Endothelial cell of umbilical vein (primary cell): ENCODE measurements at regions not wholly inside any gene's neighbourhood (a gene's known extent, or its start where the extent isn't known, plus 50 kb on each side); places are given as distances from the start of the nearest gene placed in this dataset.

Experiments used
- BruUV-seq: library from RNA; stranded (reverse); fragments of 400-500 nt; replicated peaks from 2 replicates; lab custom pipeline; 2021; lab: Mats Ljungman, UMichigan
- CTCF ChIA-PET: fragments of 300-600, 350-600 bp; sonication (Branson Sonifier 250); formaldehyde crosslinking; loops from one replicate; lab custom pipeline; 2021; ENCODE audit warnings: antibody characterized with exemption, inconsistent platforms; lab: Charles Lee
- POLR2A ChIA-PET: fragments of 300-600, 350-600 bp; sonication (Branson Sonifier 250); formaldehyde crosslinking; loops from one replicate; lab custom pipeline; 2021; ENCODE audit warnings: antibody characterized with exemption, inconsistent platforms; lab: Charles Lee
- DNase-seq: peaks from one replicate; pipeline ENCODE4 v3.0.0-alpha.2; 2011; ENCODE audit warnings: low read depth, low spot score
- FAIRE-seq: peaks from 2 replicates; lab custom pipeline; 2011; peaks lifted over from hg19 to GRCh38; lab: Jason Lieb, UNC
- H2AFZ ChIP-seq: 2 replicates; pipeline ENCODE4 v1.6.0; 2012; ENCODE audit warnings: low read depth, low read length, control low read depth, inconsistent platforms
- H3K27ac ChIP-seq: 2 replicates; pipeline ENCODE4 v1.5.1; 2011; ENCODE audit warnings: low read depth, mild to moderate bottlenecking, control low read depth, low read length, moderate library complexity; ENCODE audit not compliant: insufficient read depth
- H3K27me3 ChIP-seq, 2 experiments: 2 replicates each; pipeline versions ENCODE4 v1.6.0 to v1.6.1; 2011; ENCODE audit warnings: low read length in 2 of 2, mixed read lengths in 1 of 2; ENCODE audit not compliant: control insufficient read depth in 2 of 2, insufficient read depth in 2 of 2
- H3K36me3 ChIP-seq, 2 experiments: 2 replicates in 1 of 2; 3 replicates in 1 of 2; pipeline ENCODE4 v1.5.1; 2011; ENCODE audit warnings: low read length in 2 of 2, mild to moderate bottlenecking in 1 of 2, moderate library complexity in 1 of 2; ENCODE audit not compliant: control insufficient read depth in 2 of 2, insufficient read depth in 2 of 2; ENCODE audit errors: extremely low read depth in 1 of 2
- H3K4me1 ChIP-seq: 3 replicates; pipeline ENCODE4 v1.5.1; 2011; ENCODE audit warnings: mild to moderate bottlenecking, low read length; ENCODE audit not compliant: control insufficient read depth, insufficient read depth; ENCODE audit errors: extremely low read depth
- H3K4me2 ChIP-seq: 2 replicates; pipeline ENCODE4 v1.6.1; 2011; ENCODE audit warnings: low read length, control low read depth, mixed read lengths; ENCODE audit not compliant: insufficient read depth
- H3K4me3 ChIP-seq, 3 experiments: fragments of 200-600 bp in 1 of 3; sonication (generic), shearing (Covaris generic) in 1 of 3; replicated peaks in 1 of 3; 2 replicates each; pipeline ENCODE4 v1.5.1; 2011 to 2016; ENCODE audit warnings: control low read depth in 3 of 3, low read length in 3 of 3, mild to moderate bottlenecking in 2 of 3, inconsistent platforms in 1 of 3, low read depth in 1 of 3, moderate library complexity in 1 of 3; ENCODE audit not compliant: insufficient read depth in 1 of 3
- H3K79me2 ChIP-seq: 2 replicates; pipeline ENCODE4 v1.6.0; 2012; ENCODE audit warnings: low read length, inconsistent platforms; ENCODE audit not compliant: control insufficient read depth, insufficient read depth
- H3K9ac ChIP-seq: replicated peaks from 2 replicates; pipeline ENCODE3; 2011; ENCODE audit warnings: low read length, control low read depth; ENCODE audit not compliant: insufficient read depth; ENCODE audit errors: extremely low read depth
- H3K9me1 ChIP-seq: replicated peaks from 3 replicates; pipeline ENCODE4 v1.6.0; 2011; ENCODE audit warnings: mild to moderate bottlenecking, low read length; ENCODE audit not compliant: control insufficient read depth, insufficient read depth; ENCODE audit errors: extremely low read depth
- H3K9me3 ChIP-seq: replicated peaks from 2 replicates; pipeline ENCODE4 v1.5.1; 2012; ENCODE audit warnings: low read length, inconsistent platforms; ENCODE audit not compliant: control insufficient read depth, insufficient read depth
- H4K20me1 ChIP-seq: replicated peaks from 2 replicates; pipeline ENCODE3; 2011; ENCODE audit warnings: mild to moderate bottlenecking, low read length; ENCODE audit not compliant: control insufficient read depth, insufficient read depth; ENCODE audit errors: extremely low read depth
- EZH2 ChIP-seq: IDR thresholded peaks from 2 replicates; pipeline ENCODE4 v1.6.1; 2012; ENCODE audit warnings: borderline replicate concordance, low read depth, mild to moderate bottlenecking, moderate library complexity, low read length, inconsistent platforms; ENCODE audit not compliant: severe bottlenecking
- FOS ChIP-seq: IDR thresholded peaks from 2 replicates; pipeline ENCODE4 v1.6.1; 2011; ENCODE audit warnings: mild to moderate bottlenecking, low read length, moderate library complexity, borderline replicate concordance; ENCODE audit not compliant: insufficient read depth
- GATA2 ChIP-seq: IDR thresholded peaks from 2 replicates; pipeline ENCODE4 v1.7.0; 2011; ENCODE audit warnings: low read depth, mild to moderate bottlenecking, moderate library complexity, mixed read lengths, low read length; ENCODE audit not compliant: insufficient read length, insufficient read depth
- JUN ChIP-seq: IDR thresholded peaks from 2 replicates; pipeline ENCODE4 v1.6.1; 2011; ENCODE audit warnings: borderline replicate concordance, low read depth; ENCODE audit not compliant: insufficient read length, insufficient read depth
- MYC ChIP-seq: IDR thresholded peaks from one replicate; pipeline ENCODE4 v1.6.1; 2011; ENCODE audit warnings: mild to moderate bottlenecking, low read depth, low read length
- POLR2A ChIP-seq: IDR thresholded peaks from 2 replicates; pipeline ENCODE4 v1.6.1; 2012; ENCODE audit warnings: low read depth, mild to moderate bottlenecking, control low read depth, low read length
- POLR2AphosphoS5 ChIP-seq: IDR thresholded peaks from 2 replicates; pipeline ENCODE4 v1.6.1; 2012; ENCODE audit warnings: low read depth, mild to moderate bottlenecking, control low read depth, low read length, moderate library complexity; ENCODE audit not compliant: insufficient read depth
- dilution Hi-C: fragments of 300-500 bp; cut with MboI; formaldehyde crosslinking; loops from one replicate; pipeline ENCODE4 v1.15.0; 2019; ENCODE audit warnings: low sequenced_read_pairs; ENCODE audit not compliant: extremely low pct_ligation_motif_present
- intact Hi-C: fragments of 100-400 bp; cut with micrococcal nuclease; formaldehyde crosslinking; loops from one replicate; pipeline ENCODE4 v1.10.0; 2022
- TF ChIP-seq, protein P1 (sequence below): IDR thresholded peaks from 2 replicates; pipeline ENCODE4 v1.6.1; 2011; ENCODE audit not compliant: insufficient read depth, insufficient read length
- TF ChIP-seq, protein P2 (sequence below), 2 donors: IDR thresholded peaks; 1 replicate in 1 of 2; 2 replicates in 1 of 2; pipeline ENCODE4 v1.5.1; 2011; ENCODE audit warnings: low read length in 2 of 2, mild to moderate bottlenecking in 2 of 2, moderate library complexity in 2 of 2, control low read depth in 1 of 2, inconsistent platforms in 1 of 2, low read depth in 1 of 2; ENCODE audit not compliant: insufficient read depth in 1 of 2; ENCODE audit errors: extremely low read depth in 1 of 2

DNA sequence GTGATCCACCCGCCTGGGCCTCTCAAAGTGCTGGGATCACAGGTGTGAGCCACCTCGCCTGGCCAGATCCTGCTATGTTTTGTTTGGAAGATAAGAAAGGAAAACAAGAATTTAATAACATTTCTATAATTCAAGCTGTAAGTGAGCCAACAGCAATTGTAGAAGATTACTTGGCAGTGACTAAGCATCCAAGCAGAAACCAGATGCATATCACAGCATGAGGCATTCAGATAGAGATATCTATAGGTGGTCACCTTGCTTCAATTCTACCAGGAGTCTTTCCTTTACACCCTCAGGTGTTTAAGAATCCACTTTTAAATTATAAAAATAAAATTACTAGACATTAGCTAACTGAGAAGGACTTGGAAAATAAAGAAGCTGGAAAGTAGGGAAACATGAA lies 83.9 kb upstream of the ATF7IP start:
- dilution Hi-C loops (no loop called here), intact Hi-C loops (no loop called here)
- H3K9ac ChIP-seq: no peak overlapping the region
- no peaks in the 10 kb centered on the region for H4K20me1 ChIP-seq
- BruUV-seq: no TSS peak
- ChIA-PET CTCF (no interaction called here), POLR2A (no interaction called here)
- H3K9me3 ChIP-seq: no peaks in the 10 kb centered on the region
- H3K27ac ChIP-seq: no peak overlapping the region
- H3K4me1 ChIP-seq: no peaks in the 10 kb centered on the region
- FAIRE-seq (no peak), DNase-seq (no peak)
- no peak overlapping the region for H3K4me3 ChIP-seq
- H3K27me3 ChIP-seq: no peaks in the 10 kb centered on the region
- no peak overlapping the region for H3K4me2 ChIP-seq
- H2AFZ ChIP-seq: no peak overlapping the region
- H3K36me3 ChIP-seq: no peaks in the 10 kb centered on the region
- TF ChIP-seq FOS (no peak), POLR2AphosphoS5 (no peak), EZH2 (no peak), GATA2 (no peak), JUN (no peak), MYC (no peak), POLR2A (no peak)
- TF ChIP-seq, protein P1, sequence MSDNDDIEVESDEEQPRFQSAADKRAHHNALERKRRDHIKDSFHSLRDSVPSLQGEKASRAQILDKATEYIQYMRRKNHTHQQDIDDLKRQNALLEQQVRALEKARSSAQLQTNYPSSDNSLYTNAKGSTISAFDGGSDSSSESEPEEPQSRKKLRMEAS: no peak
- TF ChIP-seq, protein P2, sequence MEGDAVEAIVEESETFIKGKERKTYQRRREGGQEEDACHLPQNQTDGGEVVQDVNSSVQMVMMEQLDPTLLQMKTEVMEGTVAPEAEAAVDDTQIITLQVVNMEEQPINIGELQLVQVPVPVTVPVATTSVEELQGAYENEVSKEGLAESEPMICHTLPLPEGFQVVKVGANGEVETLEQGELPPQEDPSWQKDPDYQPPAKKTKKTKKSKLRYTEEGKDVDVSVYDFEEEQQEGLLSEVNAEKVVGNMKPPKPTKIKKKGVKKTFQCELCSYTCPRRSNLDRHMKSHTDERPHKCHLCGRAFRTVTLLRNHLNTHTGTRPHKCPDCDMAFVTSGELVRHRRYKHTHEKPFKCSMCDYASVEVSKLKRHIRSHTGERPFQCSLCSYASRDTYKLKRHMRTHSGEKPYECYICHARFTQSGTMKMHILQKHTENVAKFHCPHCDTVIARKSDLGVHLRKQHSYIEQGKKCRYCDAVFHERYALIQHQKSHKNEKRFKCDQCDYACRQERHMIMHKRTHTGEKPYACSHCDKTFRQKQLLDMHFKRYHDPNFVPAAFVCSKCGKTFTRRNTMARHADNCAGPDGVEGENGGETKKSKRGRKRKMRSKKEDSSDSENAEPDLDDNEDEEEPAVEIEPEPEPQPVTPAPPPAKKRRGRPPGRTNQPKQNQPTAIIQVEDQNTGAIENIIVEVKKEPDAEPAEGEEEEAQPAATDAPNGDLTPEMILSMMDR (IDR thresholded peaks at IDR 0.05; ENCODE audit: extremely low read depth in 1 of 2, insufficient read depth in 1 of 2, low read depth in 1 of 2, low read length in 2 of 2): no peak
- no peaks in the 10 kb centered on the region for H3K9me1 ChIP-seq
- H3K79me2 ChIP-seq: no peaks in the 10 kb centered on the region
